Spinal cord (tissue), 9 donors: ENCODE measurements at regions not wholly inside any gene's neighbourhood (a gene's known extent, or its start where the extent isn't known, plus 50 kb on each side); places are given as distances from the start of the nearest gene placed in this dataset.

Experiments
- DNase-seq, 6 donors: peaks; one replicate each; pipeline versions ENCODE4 v3.0.0 to v3.0.0-alpha.2; 2013 to 2015; ENCODE audit warnings: low spot score in 6 of 6, low read depth in 4 of 6
- H3K27ac ChIP-seq: one replicate; pipeline ENCODE4 v1.5.1; 2013; ENCODE audit warnings: low read depth, low read length, control low read depth
- H3K27me3 ChIP-seq: one replicate; pipeline ENCODE4 v1.6.1; 2013; ENCODE audit warnings: low read length; ENCODE audit not compliant: control insufficient read depth, insufficient read depth
- H3K36me3 ChIP-seq: one replicate; pipeline ENCODE4 v1.6.1; 2013; ENCODE audit warnings: low read length; ENCODE audit not compliant: control insufficient read depth, insufficient read depth
- H3K4me1 ChIP-seq: one replicate; pipeline ENCODE4 v1.6.1; 2013; ENCODE audit warnings: low read length; ENCODE audit not compliant: control insufficient read depth, insufficient read depth
- H3K4me3 ChIP-seq: one replicate; pipeline ENCODE4 v1.5.1; 2013; ENCODE audit warnings: low read depth, low read length, control low read depth
- H3K9me3 ChIP-seq: one replicate; pipeline ENCODE4 v1.6.1; 2013; ENCODE audit warnings: low read length; ENCODE audit not compliant: control insufficient read depth, insufficient read depth
- WGBS: methylation state at CpG from one replicate; pipeline ENCODE4 v1.1.5; 2013; ENCODE audit warnings: missing lambda C conversion rate; ENCODE audit not compliant: insufficient coverage; 5-methylcytosine and 5-hydroxymethylcytosine counted together
- donor health status: healthy.

GRCh38 chr9:87077986-87078385 lies 130.7 kb upstream of the GAS1 start:
- WGBS: 100% methylated on average over 3 of the region's 3 CpGs

DNA sequence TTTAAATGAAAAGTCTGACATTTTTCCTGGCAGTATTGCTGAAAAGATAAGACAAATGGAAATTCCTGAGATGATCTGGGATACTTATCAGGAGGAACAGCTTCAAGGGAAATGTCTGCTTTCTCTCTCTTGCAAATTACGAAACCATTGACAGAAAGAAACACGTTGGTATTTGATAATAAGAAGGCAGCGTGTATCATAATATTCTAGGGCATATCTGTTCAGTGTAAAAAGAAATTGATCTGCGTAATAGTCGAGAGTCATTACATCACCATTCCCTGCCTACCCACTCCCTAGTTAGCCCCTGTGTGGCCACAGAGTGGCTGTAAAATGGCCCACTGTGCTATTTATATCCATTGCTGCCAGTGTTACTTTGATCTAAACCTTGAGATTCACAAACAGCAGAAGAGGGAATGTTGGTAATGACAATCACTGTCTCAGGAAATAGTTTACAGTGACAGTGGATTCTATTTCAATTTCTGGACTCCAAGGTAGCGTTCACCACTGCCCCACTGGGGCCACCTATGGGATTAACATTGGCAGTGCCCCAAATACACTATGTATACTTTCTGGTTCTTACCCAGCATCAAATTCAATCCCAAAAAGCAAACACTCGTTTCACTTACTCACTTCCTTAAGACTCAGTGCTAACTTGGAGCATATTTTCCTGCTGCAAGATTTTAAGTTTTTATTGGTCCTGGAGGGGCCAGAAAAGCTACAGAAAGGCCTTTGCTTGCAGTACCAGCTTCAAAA lies 133.4 kb upstream of the GAS1 start:
- Histone ChIP-seq H3K4me3 (no peak overlapping the region), H3K36me3 (no peaks in the 10 kb centered on the region), H3K9me3 (no peaks in the 10 kb centered on the region), H3K4me1 (no peaks in the 10 kb centered on the region), H3K27me3 (no peaks in the 10 kb centered on the region), H3K27ac (no peak overlapping the region)
- 67% methylated on average over 1 of the region's 7 CpGs for WGBS
- DNase-seq: peak in 1 of 6 donors; percentile 30

More at GRCh38 chr9:87077986-87078385, 130.7 kb upstream of the GAS1 start:
- no peak overlapping the region for H3K4me3 ChIP-seq
- no peaks in the 10 kb centered on the region for H3K36me3 ChIP-seq
- no peaks in the 10 kb centered on the region for H3K4me1 ChIP-seq
- H3K9me3 ChIP-seq: no peaks in the 10 kb centered on the region
- no peaks in the 10 kb centered on the region for H3K27me3 ChIP-seq
- no peak for DNase-seq
- H3K27ac ChIP-seq: no peak overlapping the region

- Histone ChIP-seq H3K4me3 (no peak overlapping the region), H3K27ac (no peak overlapping the region), H3K27me3 (no peaks in the 10 kb centered on the region), H3K36me3 (no peaks in the 10 kb centered on the region), H3K4me1 (no peaks in the 10 kb centered on the region), H3K9me3 (no peaks in the 10 kb centered on the region)
- no peak for DNase-seq
- 100% methylated on average over 1 of the region's 2 CpGs for WGBS
These were observed 134.2 kb upstream of the GAS1 start for GRCh38 chr9:87081503-87081902.

DNA sequence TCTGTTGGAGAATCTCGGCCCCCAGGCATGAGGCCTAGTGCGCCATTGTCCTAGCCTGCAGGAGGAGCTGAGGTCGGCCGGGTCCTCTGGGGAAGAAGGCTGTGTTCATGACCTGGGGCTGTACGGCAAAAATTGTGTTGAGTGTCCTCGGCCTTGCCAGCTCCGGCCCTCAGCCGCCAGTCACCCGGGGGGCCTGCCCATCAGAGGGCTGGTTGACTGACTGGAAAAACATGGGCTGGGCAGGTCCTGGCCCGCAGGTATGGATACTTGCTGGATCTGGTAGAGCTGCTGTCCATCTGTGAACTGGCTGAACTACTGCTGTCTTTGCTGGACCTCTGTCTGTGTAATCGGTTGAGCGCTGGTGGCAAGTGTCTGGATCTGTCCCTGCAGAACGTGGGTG lies 136.7 kb upstream of the GAS1 start:
- H3K36me3 ChIP-seq: no peaks in the 10 kb centered on the region
- no peaks in the 10 kb centered on the region for H3K4me1 ChIP-seq
- no peak for DNase-seq
- H3K27me3 ChIP-seq: no peaks in the 10 kb centered on the region
- H3K27ac ChIP-seq: no peak overlapping the region
- H3K9me3 ChIP-seq: no peaks in the 10 kb centered on the region
- WGBS: 98% methylated on average over 13 of the region's 13 CpGs
- H3K4me3 ChIP-seq: no peak overlapping the region

DNA sequence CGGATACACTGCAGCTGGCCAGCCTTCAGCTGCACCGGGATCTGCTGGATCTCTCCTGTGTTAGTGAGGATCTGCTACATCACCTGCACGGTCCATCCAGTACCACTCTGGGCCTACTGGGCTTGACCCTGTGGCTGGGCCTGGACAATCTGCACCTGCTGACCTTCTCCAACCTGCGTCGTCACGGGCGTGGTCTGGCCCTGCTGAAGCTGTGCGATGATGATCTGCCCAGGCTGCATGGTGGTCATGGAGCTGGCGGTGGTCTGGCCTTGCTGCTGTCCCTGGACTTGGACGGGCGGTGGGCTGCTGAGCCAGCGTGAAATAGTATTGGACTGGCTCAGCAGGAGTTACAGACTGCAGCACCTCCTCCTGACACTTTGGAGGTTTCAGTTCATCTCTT lies 137.1 kb upstream of the GAS1 start:
- 96% methylated on average over 12 of the region's 12 CpGs for WGBS
- Histone ChIP-seq H3K4me1 (no peaks in the 10 kb centered on the region), H3K36me3 (no peaks in the 10 kb centered on the region), H3K27ac (no peak overlapping the region), H3K9me3 (no peaks in the 10 kb centered on the region), H3K27me3 (no peaks in the 10 kb centered on the region), H3K4me3 (no peak overlapping the region)
- DNase-seq: no peak

- Histone ChIP-seq H3K9me3 (no peaks in the 10 kb centered on the region), H3K4me1 (no peaks in the 10 kb centered on the region), H3K27ac (no peak overlapping the region), H3K4me3 (no peak overlapping the region), H3K27me3 (no peaks in the 10 kb centered on the region), H3K36me3 (no peaks in the 10 kb centered on the region)
- DNase-seq: no peak
- WGBS: 97% methylated on average over 8 of the region's 27 CpGs
These were observed 137.8 kb upstream of the GAS1 start for GRCh38 chr9:87085073-87085472.

- Histone ChIP-seq H3K27me3 (no peaks in the 10 kb centered on the region), H3K36me3 (no peaks in the 10 kb centered on the region), H3K4me3 (no peak overlapping the region), H3K9me3 (no peaks in the 10 kb centered on the region), H3K4me1 (no peaks in the 10 kb centered on the region), H3K27ac (no peak overlapping the region)
- WGBS: 63% methylated on average over 5 of the region's 9 CpGs
- DNase-seq: no peak
These were observed 138.2 kb upstream of the GAS1 start for GRCh38 chr9:87085521-87085920.

- Histone ChIP-seq H3K36me3 (no peaks in the 10 kb centered on the region), H3K9me3 (no peaks in the 10 kb centered on the region), H3K4me3 (no peak overlapping the region), H3K27ac (no peak overlapping the region), H3K27me3 (no peaks in the 10 kb centered on the region), H3K4me1 (no peaks in the 10 kb centered on the region)
- DNase-seq: no peak
- 83% methylated on average over 4 of the region's 8 CpGs for WGBS
These were observed 139.0 kb upstream of the GAS1 start for GRCh38 chr9:87086221-87086818.

DNA sequence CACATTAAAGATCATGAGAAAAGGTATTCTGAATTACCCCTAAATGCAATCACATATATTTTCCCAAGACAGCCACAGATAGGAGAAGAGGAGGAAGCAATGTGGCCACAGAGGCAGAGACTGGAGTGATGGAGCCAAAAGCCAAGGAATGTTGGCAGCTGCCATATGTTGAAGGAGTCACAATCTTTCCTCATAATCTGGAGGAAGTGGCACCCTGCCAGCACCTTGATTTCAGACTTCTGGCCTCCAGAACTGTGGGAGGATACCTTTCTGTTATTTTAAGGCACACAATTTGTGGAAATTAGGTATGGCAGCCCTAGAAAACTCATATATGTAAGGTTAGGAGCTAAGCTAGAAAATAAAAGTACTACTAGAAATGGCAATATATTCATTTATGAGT lies 139.9 kb upstream of the GAS1 start:
- Histone ChIP-seq H3K36me3 (no peaks in the 10 kb centered on the region), H3K9me3 (no peaks in the 10 kb centered on the region), H3K27me3 (no peaks in the 10 kb centered on the region), H3K4me1 (no peaks in the 10 kb centered on the region), H3K27ac (no peak overlapping the region), H3K4me3 (no peak overlapping the region)
- DNase-seq: no peak

DNA sequence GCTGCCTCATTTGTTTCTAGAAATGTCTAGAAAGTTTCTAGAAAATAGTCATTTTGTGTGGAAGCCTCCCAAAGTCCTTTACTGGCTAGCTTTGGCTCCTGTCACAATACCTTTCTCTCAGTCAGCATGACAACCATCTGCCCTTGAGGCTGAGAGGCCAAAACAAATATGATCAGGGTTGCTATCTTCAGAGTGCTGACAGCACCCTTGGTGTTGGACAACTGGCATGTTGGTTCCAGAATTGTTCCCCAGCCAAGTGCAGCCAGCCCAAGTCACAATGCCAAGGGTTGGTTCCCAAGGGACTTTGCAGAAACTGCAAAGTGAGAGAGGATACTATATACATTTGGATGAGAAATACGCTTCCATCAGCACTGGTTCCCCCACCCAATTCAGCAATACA lies 140.9 kb upstream of the GAS1 start:
- H3K4me3 ChIP-seq: no peak overlapping the region
- WGBS: no CpG with 5 or more reads among the region's 1 CpG
- H3K36me3 ChIP-seq: no peaks in the 10 kb centered on the region
- no peak overlapping the region for H3K27ac ChIP-seq
- no peak for DNase-seq
- no peaks in the 10 kb centered on the region for H3K9me3 ChIP-seq
- H3K4me1 ChIP-seq: no peaks in the 10 kb centered on the region
- no peaks in the 10 kb centered on the region for H3K27me3 ChIP-seq
